Right ventricle myocardium superior (tissue), 1 donor: ENCODE measurements at regions not wholly inside any gene's neighbourhood (a gene's known extent, or its start where the extent isn't known, plus 50 kb on each side); places are given as distances from the start of the nearest gene placed in this dataset.
"Not testable (repeated sequence)": the region's sequence is repeated elsewhere in the genome, so short reads cannot be mapped to it uniquely, and the experiment has no call there.

Experiments used
- ATAC-seq: fragments of 200-7000 bp; cut with Tn5 transposase; one replicate; pipeline ENCODE4 v1.9.1; 2020; ENCODE audit warnings: mild to moderate bottlenecking; ENCODE audit not compliant: poor library complexity
- DNase-seq: peaks from one replicate; pipeline ENCODE4 v3.0.0-alpha.2; 2020
- intact Hi-C: fragments of 100-400 bp; cut with DNase I; formaldehyde crosslinking; loops from one replicate; pipeline ENCODE4 v1.11.2; 2022
- donor health status: DM: no; HTN: yes; CAD: no; lungs with severe emphysema.

- intact Hi-C loops: no loop called here
- DNase-seq (no peak), ATAC-seq (no peak)
Observed at GRCh38 chr2:160820691-160821090, 327.1 kb upstream of the RBMS1 start.

DNA sequence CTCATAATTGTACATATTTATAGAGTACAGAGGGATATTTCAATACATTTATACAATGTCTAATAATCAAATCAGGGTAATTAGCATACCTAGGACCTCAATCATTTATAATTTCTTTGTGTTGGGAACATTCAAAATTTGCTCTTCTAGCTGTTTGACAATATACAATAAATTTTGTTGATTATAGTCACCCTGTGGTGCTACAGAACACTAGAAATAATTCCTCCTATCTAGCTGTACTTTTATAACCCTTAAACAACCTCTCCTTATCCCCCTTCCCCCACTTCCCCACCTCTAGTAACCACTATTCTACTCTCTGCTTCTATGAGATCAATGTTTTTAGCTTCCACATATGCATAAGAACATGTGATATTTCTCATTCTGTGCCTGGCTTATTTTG, 328.4 kb upstream of the RBMS1 start:
- DNase-seq (no peak), ATAC-seq (no peak)
- intact Hi-C loops: no loop called here

DNA sequence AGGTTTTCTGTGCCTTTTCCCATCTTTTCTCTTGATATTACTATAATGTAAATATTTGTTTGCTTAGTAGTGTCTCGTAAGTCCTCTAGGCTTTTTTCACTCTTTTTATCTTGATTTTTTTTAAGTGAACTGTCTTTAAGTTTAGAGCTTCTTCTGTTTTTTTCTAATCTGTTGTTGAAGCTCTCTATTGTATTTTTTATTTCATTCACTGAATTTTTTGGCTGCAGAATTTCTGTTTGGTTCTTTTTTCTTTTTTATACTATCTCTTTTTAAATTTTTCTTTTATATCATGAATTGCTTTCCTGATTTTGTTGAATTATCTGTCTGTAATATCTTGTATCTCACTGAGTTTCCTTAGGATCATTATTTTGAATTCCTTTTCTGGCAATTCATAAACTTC, 331.8 kb upstream of the RBMS1 start:
- intact Hi-C loops: no loop called here
- ATAC-seq (no peak), DNase-seq (no peak)

- ATAC-seq (no peak), DNase-seq (no peak)
- intact Hi-C loops: no loop called here
Observed at GRCh38 chr2:160826496-160826895, 332.9 kb upstream of the RBMS1 start.

GRCh38 chr2:160828076-160828475, 332.2 kb upstream of the TANK start:
- DNase-seq (no peak), ATAC-seq (no peak)
- intact Hi-C loops: no loop called here

- intact Hi-C loops, ATAC-seq, DNase-seq: not testable (repeated sequence)
Observed at GRCh38 chr2:160832381-160832780, 327.8 kb upstream of the TANK start.

- ATAC-seq (no peak), DNase-seq (no peak)
- intact Hi-C loops: no loop called here
Observed at GRCh38 chr2:160835166-160835565, 325.1 kb upstream of the TANK start.

GRCh38 chr2:160836755-160837154, 323.5 kb upstream of the TANK start:
- ATAC-seq (no peak), DNase-seq (no peak)
- intact Hi-C loops: no loop called here

- intact Hi-C loops: no loop called here
- ATAC-seq (no peak), DNase-seq (no peak)
Observed at GRCh38 chr2:160837416-160837815, 322.8 kb upstream of the TANK start.

GRCh38 chr2:160838147-160838546, 322.1 kb upstream of the TANK start:
- ATAC-seq: no peak
- DNase-seq: no peak
- intact Hi-C loops: no loop called here

DNA sequence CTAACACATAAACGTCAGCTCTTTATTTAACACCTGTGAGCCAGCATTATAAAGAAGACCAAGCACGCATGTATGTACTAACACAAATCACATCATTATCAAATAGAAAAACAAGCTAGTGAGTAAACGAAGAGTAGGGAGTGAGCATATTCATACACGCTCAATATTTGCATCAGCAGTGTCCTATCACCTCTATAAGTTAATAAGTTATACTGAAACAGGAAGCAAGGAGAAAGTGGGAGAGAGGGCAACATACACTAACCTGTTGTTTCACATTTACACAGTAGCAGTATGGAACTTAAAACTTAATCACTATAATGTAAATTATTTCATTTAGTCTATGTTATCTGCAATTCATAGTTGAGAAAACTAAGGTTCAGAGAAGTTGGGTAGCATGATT, 321.5 kb upstream of the TANK start:
- DNase-seq (no peak), ATAC-seq (no peak)
- intact Hi-C loops: no loop called here

GRCh38 chr2:160842286-160842685, 317.9 kb upstream of the TANK start:
- no peak for DNase-seq
- no peak for ATAC-seq
- intact Hi-C loops: no loop called here

DNA sequence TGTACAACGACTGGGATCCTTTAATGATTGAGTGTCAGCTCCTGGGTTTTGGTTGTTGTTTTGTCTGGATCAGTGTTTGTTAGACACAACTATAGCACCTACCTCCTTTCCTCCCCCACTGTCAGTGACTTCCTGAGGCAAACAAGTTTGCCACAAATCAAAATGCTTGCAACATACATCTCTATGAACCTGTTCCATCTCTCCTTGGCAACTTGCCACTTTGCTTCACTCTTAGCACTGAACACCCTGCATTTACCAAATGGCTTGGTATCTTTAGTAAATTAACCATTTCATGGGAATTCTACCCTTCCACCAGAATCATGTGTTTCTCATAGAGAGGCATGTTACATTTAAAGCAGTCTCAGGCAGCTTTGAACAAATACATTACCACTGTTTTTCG, 301.1 kb upstream of the TANK start:
- no peak for ATAC-seq
- intact Hi-C loops: no loop called here
- DNase-seq: no peak

GRCh38 chr2:160862226-160862625, 298.0 kb upstream of the TANK start:
- intact Hi-C loops: no loop called here
- no peak for ATAC-seq

DNA sequence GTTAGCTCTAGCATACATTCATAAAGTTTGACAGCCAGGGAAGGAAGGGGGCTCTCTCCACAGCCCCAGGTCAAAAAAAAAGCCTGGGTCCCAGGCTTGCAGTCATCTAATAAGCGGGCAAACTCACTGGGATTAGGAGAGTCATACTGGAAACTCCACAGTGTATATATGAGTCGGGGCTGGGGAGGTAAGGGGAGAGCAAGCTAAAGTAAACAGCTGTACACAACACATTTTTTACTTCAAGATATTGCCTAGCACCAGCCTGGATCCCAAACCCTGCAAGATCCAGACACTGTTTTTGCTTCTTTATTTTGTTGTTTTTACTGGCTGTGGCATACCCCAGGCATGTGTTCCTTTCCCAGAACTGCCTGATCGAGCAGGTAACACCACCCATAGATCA, 291.3 kb upstream of the TANK start:
- ATAC-seq: no peak
- intact Hi-C loops: no loop called here
- no peak for DNase-seq

More at GRCh38 chr2:160862226-160862625, 298.0 kb upstream of the TANK start:
- DNase-seq: no peak

DNA sequence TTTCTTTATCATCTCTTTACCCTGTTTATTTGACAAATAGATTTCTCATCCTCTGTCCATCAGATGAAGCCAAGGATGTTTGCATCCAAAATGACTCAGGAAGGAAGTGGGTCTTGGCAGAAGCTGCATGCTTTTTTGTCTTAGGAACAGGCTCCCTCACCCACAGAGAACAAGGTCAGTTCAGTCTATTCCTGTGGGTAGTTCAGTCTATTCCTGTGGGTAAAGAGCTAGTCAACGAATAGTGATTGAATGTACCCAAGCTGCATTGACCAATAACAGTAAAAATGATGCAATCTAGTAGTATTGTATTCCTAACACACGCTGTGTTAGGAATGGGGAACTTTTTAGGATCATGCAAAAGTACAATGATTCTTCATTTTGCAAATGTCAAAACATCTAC, 290.8 kb upstream of the TANK start:
- intact Hi-C loops: no loop called here
- DNase-seq: no peak
- peak; percentile 86 for ATAC-seq

- ATAC-seq: peak; percentile 67
- DNase-seq: no peak
- intact Hi-C loops: no loop called here
Observed at GRCh38 chr2:160870729-160871465, 289.3 kb upstream of the TANK start.

DNA sequence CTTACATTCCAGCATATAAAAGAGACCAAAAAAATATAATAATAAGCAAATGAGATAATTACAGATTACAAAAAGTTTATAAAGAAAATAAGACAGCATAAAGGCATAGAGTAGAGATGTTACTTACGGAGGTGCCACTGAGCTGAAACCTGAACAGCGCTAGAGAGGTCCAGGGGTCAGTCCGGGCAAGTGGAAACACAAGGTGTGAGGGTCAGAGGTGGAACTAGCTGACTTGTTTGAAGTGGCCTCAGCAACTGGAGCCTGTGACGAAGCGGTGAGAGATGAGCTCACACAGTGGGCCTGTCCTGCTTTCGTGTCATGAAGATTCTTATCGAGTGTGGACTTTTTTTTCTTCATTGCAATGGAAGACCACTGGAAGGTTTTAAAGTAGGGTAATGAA, 288.3 kb upstream of the TANK start:
- intact Hi-C loops: no loop called here
- no peak for DNase-seq
- no peak for ATAC-seq

GRCh38 chr2:160876029-160876428, 284.2 kb upstream of the TANK start:
- intact Hi-C loops: no loop called here
- ATAC-seq (no peak), DNase-seq (no peak)

DNA sequence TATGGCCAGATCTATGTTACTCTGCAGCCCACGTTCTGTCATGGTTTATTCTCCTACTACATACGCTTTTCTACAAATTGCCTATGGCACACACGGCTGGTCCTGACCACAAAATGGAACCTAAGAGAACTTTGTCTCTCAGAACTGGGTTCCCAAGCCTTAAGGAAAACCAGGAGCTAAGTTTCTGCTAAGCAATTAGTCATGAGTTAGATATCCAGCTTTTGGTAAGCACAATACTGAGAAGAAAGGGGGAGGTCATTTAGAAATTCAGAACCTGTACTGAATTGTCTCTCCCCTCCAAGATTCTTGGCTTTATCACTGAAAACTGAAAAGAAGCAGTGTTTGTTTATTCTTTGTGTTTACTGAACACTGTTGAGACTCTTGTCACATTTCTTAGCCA, 283.5 kb upstream of the TANK start:
- ATAC-seq: no peak
- no peak for DNase-seq
- intact Hi-C loops: no loop called here

DNA sequence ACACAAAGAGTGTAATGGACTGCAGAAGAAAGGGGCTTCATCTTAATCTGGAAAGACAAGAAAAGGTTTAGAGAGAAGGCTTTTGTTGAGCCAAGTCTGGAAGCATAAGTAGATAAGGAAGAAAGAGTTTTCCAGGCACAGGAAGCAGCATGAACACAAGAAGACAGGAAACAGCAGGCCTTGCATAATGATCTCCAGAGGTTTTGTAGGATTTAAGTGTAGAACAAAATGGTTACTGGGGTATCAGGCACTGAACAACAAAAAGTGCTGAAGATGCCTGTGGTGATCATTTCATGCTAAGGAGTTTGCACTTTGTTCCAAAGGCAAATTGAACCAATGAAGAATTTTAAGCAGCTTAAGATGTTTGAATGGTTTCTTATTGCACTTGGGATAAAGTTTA, 281.6 kb upstream of the TANK start:
- ATAC-seq: peak; percentile 38
- no peak for DNase-seq
- intact Hi-C loops: no loop called here
